Astrocyte (in vitro differentiated cells and primary cell): ENCODE measurements at regions not wholly inside any gene's neighbourhood (a gene's known extent, or its start where the extent isn't known, plus 50 kb on each side); places are given as distances from the start of the nearest gene placed in this dataset.

Experiments
- DNase-seq: peaks from one replicate; pipeline ENCODE4 v3.0.0-alpha.2; 2010; ENCODE audit warnings: low read depth
- FAIRE-seq: peaks from 2 replicates; lab custom pipeline; 2011; peaks lifted over from hg19 to GRCh38; lab: Jason Lieb, UNC
- H2AFZ ChIP-seq: 2 replicates; pipeline ENCODE4 v1.6.0; 2012; ENCODE audit warnings: low read depth, low read length, inconsistent platforms
- H3K27ac ChIP-seq: 2 replicates; pipeline ENCODE4 v1.5.1; 2011; ENCODE audit warnings: low read depth, low read length, inconsistent platforms
- H3K27me3 ChIP-seq: 2 replicates; pipeline ENCODE4 v1.6.0; 2011; ENCODE audit warnings: low read length, inconsistent platforms; ENCODE audit not compliant: insufficient read depth
- H3K36me3 ChIP-seq: 2 replicates; pipeline ENCODE4 v1.5.1; 2011; ENCODE audit warnings: low read length, inconsistent platforms; ENCODE audit not compliant: insufficient read depth
- H3K4me1 ChIP-seq: 2 replicates; pipeline ENCODE4 v1.5.1; 2011; ENCODE audit warnings: low read length, inconsistent platforms; ENCODE audit not compliant: insufficient read depth
- H3K4me2 ChIP-seq: 2 replicates; pipeline ENCODE4 v1.6.0; 2012; ENCODE audit warnings: low read length, inconsistent platforms
- H3K4me3 ChIP-seq: 2 replicates; pipeline ENCODE4 v1.5.1; 2011; ENCODE audit warnings: low read depth, mild to moderate bottlenecking, low read length, inconsistent platforms; ENCODE audit not compliant: insufficient read depth
- H3K79me2 ChIP-seq: 2 replicates; pipeline ENCODE4 v1.6.0; 2012; ENCODE audit warnings: mild to moderate bottlenecking, low read length, inconsistent platforms; ENCODE audit not compliant: insufficient read depth
- H3K9ac ChIP-seq: 2 replicates; pipeline ENCODE4 v1.6.0; 2012; ENCODE audit warnings: mild to moderate bottlenecking, low read length, inconsistent platforms
- H3K9me3 ChIP-seq: 2 replicates; pipeline ENCODE4 v1.5.1; 2012; ENCODE audit warnings: low read depth, mild to moderate bottlenecking, low read length, inconsistent platforms; ENCODE audit not compliant: insufficient read depth
- H4K20me1 ChIP-seq: 2 replicates; pipeline ENCODE4 v1.6.0; 2012; ENCODE audit warnings: low read length, inconsistent platforms; ENCODE audit not compliant: insufficient read depth
- H3K27ac Mint-ChIP-seq: one replicate; pipeline ENCODE4 v1.8.0; 2021; ENCODE audit warnings: mild to moderate bottlenecking, mixed read lengths; ENCODE audit not compliant: unreplicated experiment
- H3K27me3 Mint-ChIP-seq: one replicate; pipeline ENCODE4 v1.8.0; 2021; ENCODE audit warnings: low read depth, mixed read lengths; ENCODE audit not compliant: unreplicated experiment
- H3K36me3 Mint-ChIP-seq: one replicate; pipeline ENCODE4 v1.8.0; 2021; ENCODE audit warnings: low read depth, mixed read lengths; ENCODE audit not compliant: unreplicated experiment
- H3K4me1 Mint-ChIP-seq: one replicate; pipeline ENCODE4 v1.8.0; 2021; ENCODE audit warnings: low read depth, mixed read lengths; ENCODE audit not compliant: unreplicated experiment
- H3K4me3 Mint-ChIP-seq: one replicate; pipeline ENCODE4 v1.8.0; 2021; ENCODE audit warnings: mild to moderate bottlenecking, moderate library complexity, mixed read lengths; ENCODE audit not compliant: unreplicated experiment
- H3K9me3 Mint-ChIP-seq: one replicate; pipeline ENCODE4 v1.8.0; 2021; ENCODE audit warnings: mild to moderate bottlenecking, mixed read lengths; ENCODE audit not compliant: unreplicated experiment
- CTCF ChIP-seq: IDR thresholded peaks from 2 replicates; pipeline ENCODE4 v1.5.1; 2011; ENCODE audit warnings: low read depth, mild to moderate bottlenecking, inconsistent platforms, low read length, moderate library complexity; ENCODE audit not compliant: insufficient read depth
- EZH2 ChIP-seq: IDR thresholded peaks from 2 replicates; pipeline ENCODE4 v1.6.1; 2012; ENCODE audit warnings: mild to moderate bottlenecking, low read length, inconsistent platforms; ENCODE audit not compliant: insufficient read depth

GRCh38 chr21:38042246-38042645 lies 126.0 kb upstream of the KCNJ6 start:
- Histone ChIP-seq H3K79me2 (no peaks in the 10 kb centered on the region), H3K27me3 (peaks cover under 1% of the 10 kb centered on the region), H3K27ac (no peak overlapping the region), H3K4me1 (no peaks in the 10 kb centered on the region), H3K4me3 (no peak overlapping the region), H3K9me3 (no peaks in the 10 kb centered on the region), H3K4me2 (no peak overlapping the region), H3K36me3 (no peaks in the 10 kb centered on the region), H2AFZ (no peak overlapping the region), H4K20me1 (no peaks in the 10 kb centered on the region), H3K9ac (no peak overlapping the region)
- H3K4me3 Mint-ChIP-seq, result no peak overlapping the region
- TF ChIP-seq EZH2, result no peak
- no peak for TF ChIP-seq CTCF
- DNase-seq (no peak), FAIRE-seq (no peak)
- H3K36me3 Mint-ChIP-seq, result no peaks in the 10 kb centered on the region
- no peak overlapping the region for H3K27ac Mint-ChIP-seq
- H3K27me3 Mint-ChIP-seq, result no peaks in the 10 kb centered on the region
- H3K9me3 Mint-ChIP-seq, result no peaks in the 10 kb centered on the region
- peaks cover 19% of the 10 kb centered on the region for H3K4me1 Mint-ChIP-seq

- Mint-ChIP-seq H3K36me3 (no peaks in the 10 kb centered on the region), H3K27me3 (peaks cover 3% of the 10 kb centered on the region)
Observed at GRCh38 chr21:38048167-38048566, 131.9 kb upstream of the KCNJ6 start.

More at GRCh38 chr21:38048167-38048566, 131.9 kb upstream of the KCNJ6 start:
- no peaks in the 10 kb centered on the region for H3K9me3 Mint-ChIP-seq
- no peaks in the 10 kb centered on the region for H3K4me1 Mint-ChIP-seq
- H3K27ac Mint-ChIP-seq, result no peak overlapping the region
- no peak overlapping the region for H3K4me2 ChIP-seq
- peak overlapping the region; percentile 30 for H2AFZ ChIP-seq
- H3K9ac ChIP-seq, result no peak overlapping the region
- FAIRE-seq, result no peak
- no peaks in the 10 kb centered on the region for H4K20me1 ChIP-seq
- no peak overlapping the region for H3K4me3 ChIP-seq
- no peak for DNase-seq
- H3K27me3 ChIP-seq, result peaks cover 10% of the 10 kb centered on the region
- no peaks in the 10 kb centered on the region for H3K79me2 ChIP-seq
- H3K36me3 ChIP-seq, result no peaks in the 10 kb centered on the region
- no peak overlapping the region for H3K27ac ChIP-seq
- no peak overlapping the region for H3K4me3 Mint-ChIP-seq
- no peaks in the 10 kb centered on the region for H3K9me3 ChIP-seq
- TF ChIP-seq CTCF (no peak), EZH2 (no peak)
- H3K4me1 ChIP-seq, result no peaks in the 10 kb centered on the region
